ENCODE measurements at regions not wholly inside any gene's neighbourhood (a gene's known extent, or its start where the extent isn't known, plus 50 kb on each side); places are given as distances from the start of the nearest gene placed in this dataset.

DNA sequence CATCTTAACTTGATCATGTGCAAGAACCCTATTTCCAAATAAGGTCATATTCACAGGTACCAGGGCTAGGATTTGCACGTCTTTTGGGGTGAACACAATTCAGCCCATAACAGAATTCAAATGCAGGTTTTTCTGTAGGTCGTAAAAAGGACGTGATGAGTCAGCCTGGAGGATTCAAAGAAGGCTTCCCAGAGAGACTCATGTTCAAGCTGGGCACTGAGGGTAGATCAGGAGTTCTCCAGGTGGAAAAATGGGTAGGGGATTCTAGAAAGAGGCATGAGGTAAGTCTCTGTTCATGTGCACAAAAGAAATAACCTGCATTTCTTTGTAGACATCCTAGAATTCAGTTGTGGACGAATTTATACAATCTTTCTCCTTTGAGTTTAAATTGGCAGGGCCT is 160.4 kb downstream of the RPS24 start:
- no peak overlapping the region for H2AFZ ChIP-seq (ENCODE audit: low read length)
- H3K4me2 ChIP-seq (ENCODE audit: insufficient read depth, low read length, poor library complexity, severe bottlenecking), result no peak overlapping the region
- no peak overlapping the region for H2BK5ac ChIP-seq (ENCODE audit: low read length)
- no peak overlapping the region for H3K4ac ChIP-seq (ENCODE audit: low read length)
- DNase-seq (ENCODE audit: low spot score), result no peak
- no peaks in the 10 kb centered on the region for H3K36me3 ChIP-seq (replicated peaks in 1 of 2; ENCODE audit: control insufficient read depth in 2 of 2, insufficient read depth in 2 of 2, low read length in 2 of 2)
- no peak overlapping the region for H2BK15ac ChIP-seq (ENCODE audit: low read length)
- H3K18ac ChIP-seq (ENCODE audit: low read length), result no peak overlapping the region
- H3K79me1 ChIP-seq (ENCODE audit: low read depth, low read length), result peaks cover 1% of the 10 kb centered on the region
- no peak overlapping the region for H3K27ac ChIP-seq (replicated peaks; ENCODE audit: low read length)
- H3K23ac ChIP-seq (ENCODE audit: low read depth, low read length, poor library complexity), result no peak overlapping the region
- peaks cover 0 to 2% of the 10 kb centered on the region in 2 donors for H3K4me1 ChIP-seq (ENCODE audit: control insufficient read depth in 2 of 2, insufficient read depth in 1 of 2, low read depth in 1 of 2, low read length in 2 of 2)
- peaks cover 2 to 11% of the 10 kb centered on the region in 2 donors for H3K9me3 ChIP-seq (replicated peaks in 1 of 2; ENCODE audit: control insufficient read depth in 2 of 2, insufficient read depth in 1 of 2, low read depth in 1 of 2, low read length in 2 of 2)
- H3K27me3 ChIP-seq (ENCODE audit: control insufficient read depth in 3 of 3, insufficient read depth in 3 of 3, low read depth in 1 of 3, low read length in 3 of 3), result peaks cover 0 to 6% (median 0%) of the 10 kb centered on the region in 3 experiments
- no CpG with 5 or more reads among the region's 4 CpGs for WGBS, 2 donors (ENCODE audit: extremely low coverage in 2 of 2, insufficient read length in 2 of 2, insufficient replicate concordance in 1 of 2)
- H2BK120ac ChIP-seq (ENCODE audit: low read depth, low read length), result no peak overlapping the region
- no peak overlapping the region for H3K9ac ChIP-seq (ENCODE audit: low read depth, low read length, poor library complexity)
- H3K4me3 ChIP-seq (ENCODE audit: low read length in 2 of 2), result no peak overlapping the region
- H3K14ac ChIP-seq (ENCODE audit: low read length), result no peak overlapping the region
- no peak overlapping the region for H4K91ac ChIP-seq (ENCODE audit: low read depth, low read length, poor library complexity)
- no peak overlapping the region for H2AK5ac ChIP-seq (ENCODE audit: low read depth, low read length)
- no peak overlapping the region for H4K8ac ChIP-seq (ENCODE audit: low read depth, low read length)
- H2BK12ac ChIP-seq (ENCODE audit: low read length), result no peak overlapping the region

DNA sequence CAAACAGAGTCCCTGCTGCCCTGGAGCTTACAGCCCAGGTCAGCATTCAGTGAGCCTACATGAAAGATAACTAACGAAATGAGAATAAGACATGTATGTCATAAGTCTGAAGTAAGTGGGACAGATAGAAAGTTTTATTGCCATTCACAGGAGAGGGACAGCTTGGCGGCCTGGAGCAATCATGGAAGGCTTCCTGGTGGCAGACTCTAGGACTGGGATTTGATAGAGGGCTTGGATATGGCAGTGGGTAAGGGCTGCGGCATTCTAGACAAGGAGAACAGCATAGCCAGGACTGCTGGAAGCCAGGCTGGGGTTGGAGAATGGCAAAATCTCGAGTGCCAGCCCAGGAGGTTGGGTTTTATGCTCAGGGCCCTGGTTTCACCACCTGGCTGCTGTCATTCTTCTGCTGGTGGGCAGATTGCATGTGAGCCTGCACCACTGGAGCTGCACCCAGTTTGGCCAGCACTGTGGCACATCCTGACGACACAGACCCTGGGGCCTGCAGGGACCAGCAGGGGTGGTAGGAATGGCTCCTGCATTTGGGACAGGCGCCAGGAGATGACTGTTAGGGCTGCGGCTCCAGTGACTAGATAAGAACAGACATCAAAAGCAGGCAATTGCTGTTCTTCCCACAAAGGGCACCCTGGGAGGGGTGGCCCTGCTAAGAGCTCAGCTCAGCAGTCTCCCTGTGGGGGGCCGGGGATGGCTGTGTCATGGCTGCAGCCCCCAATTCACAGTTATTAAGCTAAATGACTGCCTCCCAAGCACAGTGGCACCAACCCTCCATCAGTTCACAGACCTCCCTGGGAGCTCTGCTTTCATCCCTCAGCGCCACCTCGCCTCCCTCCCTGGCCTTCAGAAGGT is 161.1 kb downstream of the RPS24 start:
- Histone ChIP-seq H3K9me3 (replicated peaks in 1 of 2; ENCODE audit: control insufficient read depth in 2 of 2, insufficient read depth in 1 of 2, low read depth in 1 of 2, low read length in 2 of 2) (peaks cover 2 to 11% of the 10 kb centered on the region in 2 donors), H3K4me3 (ENCODE audit: low read length in 2 of 2) (no peak overlapping the region), H2BK12ac (ENCODE audit: low read length) (no peak overlapping the region), H3K9ac (ENCODE audit: low read depth, low read length, poor library complexity) (no peak overlapping the region), H3K27ac (replicated peaks; ENCODE audit: low read length) (no peak overlapping the region), H3K23ac (ENCODE audit: low read depth, low read length, poor library complexity) (no peak overlapping the region), H3K4ac (ENCODE audit: low read length) (no peak overlapping the region), H3K4me1 (ENCODE audit: control insufficient read depth in 2 of 2, insufficient read depth in 1 of 2, low read depth in 1 of 2, low read length in 2 of 2) (peaks cover 0 to 2% of the 10 kb centered on the region in 2 donors), H4K8ac (ENCODE audit: low read depth, low read length) (no peak overlapping the region), H3K4me2 (ENCODE audit: insufficient read depth, low read length, poor library complexity, severe bottlenecking) (no peak overlapping the region), H2AK5ac (ENCODE audit: low read depth, low read length) (peak overlapping the region; percentile 16), H2BK120ac (ENCODE audit: low read depth, low read length) (no peak overlapping the region), H3K36me3 (replicated peaks in 1 of 2; ENCODE audit: control insufficient read depth in 2 of 2, insufficient read depth in 2 of 2, low read length in 2 of 2) (no peaks in the 10 kb centered on the region), H3K14ac (ENCODE audit: low read length) (no peak overlapping the region), H3K18ac (ENCODE audit: low read length) (peak overlapping the region; percentile 46), H2AFZ (ENCODE audit: low read length) (no peak overlapping the region), H4K91ac (ENCODE audit: low read depth, low read length, poor library complexity) (no peak overlapping the region), H2BK5ac (ENCODE audit: low read length) (no peak overlapping the region), H2BK15ac (ENCODE audit: low read length) (no peak overlapping the region), H3K79me1 (ENCODE audit: low read depth, low read length) (peaks cover 1% of the 10 kb centered on the region), H3K27me3 (ENCODE audit: control insufficient read depth in 3 of 3, insufficient read depth in 3 of 3, low read depth in 1 of 3, low read length in 3 of 3) (peaks cover 0 to 6% (median 0%) of the 10 kb centered on the region in 3 experiments)
- no peak for DNase-seq (ENCODE audit: low spot score)
- no CpG with 5 or more reads among the region's 10 CpGs for WGBS, 2 donors (ENCODE audit: extremely low coverage in 2 of 2, insufficient read length in 2 of 2, insufficient replicate concordance in 1 of 2)

DNA sequence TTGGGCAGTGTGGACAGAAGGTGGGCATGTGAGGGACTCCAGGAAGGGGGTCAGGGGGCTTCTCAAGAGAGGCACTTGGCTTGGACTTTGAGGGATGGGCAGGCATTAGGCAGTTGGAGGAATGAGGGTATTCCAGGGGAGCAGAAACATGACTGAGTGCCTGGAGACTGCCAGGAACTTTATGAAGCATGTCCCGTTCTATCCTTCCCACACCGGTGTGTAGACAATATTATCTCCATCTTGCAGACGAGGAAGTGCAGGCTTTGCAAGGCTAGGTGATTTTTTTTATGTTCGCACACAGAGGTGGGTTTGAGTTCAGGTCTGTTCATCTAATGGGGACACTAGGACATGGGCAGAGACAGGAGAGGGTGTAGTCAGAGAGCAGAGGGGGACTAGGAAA is 162.7 kb downstream of the RPS24 start:
- DNase-seq (ENCODE audit: low spot score), result no peak
- Histone ChIP-seq H3K14ac (ENCODE audit: low read length) (no peak overlapping the region), H3K79me1 (ENCODE audit: low read depth, low read length) (peaks cover 1% of the 10 kb centered on the region), H3K4me3 (ENCODE audit: low read length in 2 of 2) (no peak overlapping the region), H2BK120ac (ENCODE audit: low read depth, low read length) (no peak overlapping the region), H2BK5ac (ENCODE audit: low read length) (no peak overlapping the region), H2BK15ac (ENCODE audit: low read length) (no peak overlapping the region), H3K4me1 (ENCODE audit: control insufficient read depth in 2 of 2, insufficient read depth in 1 of 2, low read depth in 1 of 2, low read length in 2 of 2) (peaks cover 0 to 2% of the 10 kb centered on the region in 2 donors), H4K91ac (ENCODE audit: low read depth, low read length, poor library complexity) (no peak overlapping the region), H3K36me3 (replicated peaks in 1 of 2; ENCODE audit: control insufficient read depth in 2 of 2, insufficient read depth in 2 of 2, low read length in 2 of 2) (no peaks in the 10 kb centered on the region), H2AFZ (ENCODE audit: low read length) (no peak overlapping the region), H3K9ac (ENCODE audit: low read depth, low read length, poor library complexity) (no peak overlapping the region), H2AK5ac (ENCODE audit: low read depth, low read length) (no peak overlapping the region), H3K4me2 (ENCODE audit: insufficient read depth, low read length, poor library complexity, severe bottlenecking) (no peak overlapping the region), H4K8ac (ENCODE audit: low read depth, low read length) (no peak overlapping the region), H3K27me3 (ENCODE audit: control insufficient read depth in 3 of 3, insufficient read depth in 3 of 3, low read depth in 1 of 3, low read length in 3 of 3) (peaks cover 0 to 11% (median 0%) of the 10 kb centered on the region in 3 experiments), H3K9me3 (replicated peaks in 1 of 2; ENCODE audit: control insufficient read depth in 2 of 2, insufficient read depth in 1 of 2, low read depth in 1 of 2, low read length in 2 of 2) (peaks cover 2 to 11% of the 10 kb centered on the region in 2 donors), H3K23ac (ENCODE audit: low read depth, low read length, poor library complexity) (no peak overlapping the region), H3K27ac (replicated peaks; ENCODE audit: low read length) (no peak overlapping the region), H3K18ac (ENCODE audit: low read length) (no peak overlapping the region), H3K4ac (ENCODE audit: low read length) (no peak overlapping the region), H2BK12ac (ENCODE audit: low read length) (no peak overlapping the region)
- WGBS, 2 donors (ENCODE audit: extremely low coverage in 2 of 2, insufficient read length in 2 of 2, insufficient replicate concordance in 1 of 2), result no CpG with 5 or more reads among the region's 4 CpGs

DNA sequence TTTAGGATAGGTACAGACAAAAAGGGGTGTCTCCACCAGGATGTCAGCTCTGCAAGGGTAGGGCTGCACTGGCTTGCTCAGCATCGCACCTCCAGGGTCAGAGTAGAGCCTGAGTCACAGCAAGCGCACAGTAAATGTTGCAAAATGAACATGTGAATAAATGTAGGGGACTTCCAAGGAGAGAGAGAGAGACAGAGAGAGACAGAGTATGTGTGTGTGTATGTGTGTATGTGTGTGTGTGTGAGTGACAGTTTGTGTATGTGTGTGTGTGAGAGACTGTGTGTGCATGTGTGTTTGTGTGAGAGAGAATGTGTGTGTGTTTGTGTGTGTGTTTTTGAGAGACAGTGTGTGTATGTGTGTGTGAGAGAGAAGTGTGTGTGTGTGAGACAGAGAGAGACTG is 163.3 kb downstream of the RPS24 start:
- peaks cover 2 to 11% of the 10 kb centered on the region in 2 donors for H3K9me3 ChIP-seq (replicated peaks in 1 of 2; ENCODE audit: control insufficient read depth in 2 of 2, insufficient read depth in 1 of 2, low read depth in 1 of 2, low read length in 2 of 2)
- H3K4me3 ChIP-seq (ENCODE audit: low read length in 2 of 2), result no peak overlapping the region
- no peak overlapping the region for H2AK5ac ChIP-seq (ENCODE audit: low read depth, low read length)
- no peak overlapping the region for H2BK5ac ChIP-seq (ENCODE audit: low read length)
- H3K4me1 ChIP-seq (ENCODE audit: control insufficient read depth in 2 of 2, insufficient read depth in 1 of 2, low read depth in 1 of 2, low read length in 2 of 2), result peaks cover 0 to 2% of the 10 kb centered on the region in 2 donors
- H2AFZ ChIP-seq (ENCODE audit: low read length), result no peak overlapping the region
- H3K36me3 ChIP-seq (replicated peaks in 1 of 2; ENCODE audit: control insufficient read depth in 2 of 2, insufficient read depth in 2 of 2, low read length in 2 of 2), result no peaks in the 10 kb centered on the region
- H4K91ac ChIP-seq (ENCODE audit: low read depth, low read length, poor library complexity), result no peak overlapping the region
- H3K4me2 ChIP-seq (ENCODE audit: insufficient read depth, low read length, poor library complexity, severe bottlenecking), result no peak overlapping the region
- no peak overlapping the region for H3K23ac ChIP-seq (ENCODE audit: low read depth, low read length, poor library complexity)
- DNase-seq (ENCODE audit: low spot score), result no peak
- no peak overlapping the region for H4K8ac ChIP-seq (ENCODE audit: low read depth, low read length)
- no peak overlapping the region for H2BK120ac ChIP-seq (ENCODE audit: low read depth, low read length)
- H3K14ac ChIP-seq (ENCODE audit: low read length), result no peak overlapping the region
- no peak overlapping the region for H3K4ac ChIP-seq (ENCODE audit: low read length)
- no peak overlapping the region for H3K18ac ChIP-seq (ENCODE audit: low read length)
- WGBS, 2 donors (ENCODE audit: extremely low coverage in 2 of 2, insufficient read length in 2 of 2, insufficient replicate concordance in 1 of 2), result no CpG with 5 or more reads among the region's 2 CpGs
- no peak overlapping the region for H3K9ac ChIP-seq (ENCODE audit: low read depth, low read length, poor library complexity)
- peaks cover 1% of the 10 kb centered on the region for H3K79me1 ChIP-seq (ENCODE audit: low read depth, low read length)
- no peak overlapping the region for H3K27ac ChIP-seq (replicated peaks; ENCODE audit: low read length)
- no peak overlapping the region for H2BK15ac ChIP-seq (ENCODE audit: low read length)
- peaks cover 0 to 11% (median 0%) of the 10 kb centered on the region in 3 experiments for H3K27me3 ChIP-seq (ENCODE audit: control insufficient read depth in 3 of 3, insufficient read depth in 3 of 3, low read depth in 1 of 3, low read length in 3 of 3)
- no peak overlapping the region for H2BK12ac ChIP-seq (ENCODE audit: low read length)

All from neuronal stem cell (in vitro differentiated cells).